Middle frontal gyrus (tissue), 1 donor: ENCODE measurements at regions not wholly inside any gene's neighbourhood (a gene's known extent, or its start where the extent isn't known, plus 50 kb on each side); places are given as distances from the start of the nearest gene placed in this dataset.
"Not testable (repeated sequence)": the region's sequence is repeated elsewhere in the genome, so short reads cannot be mapped to it uniquely, and the experiment has no call there.

ENCODE experiments used
- DNase-seq: peaks from one replicate; pipeline ENCODE4 v3.0.0-alpha.2; 2015; ENCODE audit warnings: low spot score; ENCODE audit errors: extremely low spot score

DNA sequence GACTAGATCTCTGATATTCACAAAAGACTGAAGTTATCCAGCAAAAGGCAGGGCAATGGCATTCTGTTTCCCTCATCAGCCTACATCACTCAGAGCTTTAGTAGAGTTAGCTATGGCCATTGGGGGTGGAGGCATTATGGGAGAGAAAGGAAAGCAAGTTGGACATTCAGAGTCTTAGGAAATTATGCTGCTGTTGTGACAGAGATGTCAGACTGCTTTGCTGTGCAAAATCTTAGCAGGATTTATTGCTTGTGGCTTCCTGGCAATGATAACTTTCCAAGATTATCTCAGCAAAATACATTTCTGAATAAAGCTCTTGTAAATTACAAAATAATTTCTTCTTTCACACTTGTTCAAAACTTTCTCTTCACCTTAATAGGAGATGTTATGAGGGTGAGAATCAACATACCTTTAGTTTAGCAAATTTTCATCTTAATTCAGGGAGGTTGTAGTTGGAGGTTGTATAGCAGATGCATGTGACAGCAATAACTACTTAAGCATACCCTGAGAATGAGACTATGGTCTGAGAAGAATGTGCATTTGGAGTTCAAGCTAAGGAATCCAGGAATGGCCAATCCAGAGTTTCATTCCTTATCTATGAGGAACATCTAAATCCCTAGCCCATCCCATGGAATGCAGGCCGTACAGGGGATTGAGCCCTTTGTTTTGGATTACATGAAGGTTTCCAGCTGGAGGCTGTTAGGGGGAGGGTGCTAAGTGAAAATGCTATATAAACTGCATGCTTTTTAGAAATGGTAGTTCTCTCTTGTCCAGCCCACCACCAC, 179.8 kb downstream of the HAO1 start:
- DNase-seq: no peak

DNA sequence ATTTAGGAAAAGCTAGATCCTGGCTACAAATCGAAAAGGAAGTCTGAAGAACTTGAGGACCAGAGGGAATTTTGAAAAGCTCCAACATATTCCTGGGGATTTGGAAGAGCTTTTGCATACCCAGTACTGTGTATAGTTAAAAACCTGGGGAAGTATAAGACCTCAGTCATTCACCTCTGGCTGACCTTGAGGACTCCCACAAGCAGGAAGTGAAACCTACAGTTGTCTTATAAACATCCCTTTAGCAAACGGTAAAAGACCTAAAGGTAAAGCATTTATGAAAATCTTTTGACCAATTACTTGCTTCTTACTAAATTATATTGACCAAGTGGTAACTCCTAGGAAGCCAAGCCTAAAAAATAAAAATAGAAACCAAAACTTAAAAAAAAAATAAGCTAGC, 175.0 kb downstream of the HAO1 start:
- no peak for DNase-seq

DNA sequence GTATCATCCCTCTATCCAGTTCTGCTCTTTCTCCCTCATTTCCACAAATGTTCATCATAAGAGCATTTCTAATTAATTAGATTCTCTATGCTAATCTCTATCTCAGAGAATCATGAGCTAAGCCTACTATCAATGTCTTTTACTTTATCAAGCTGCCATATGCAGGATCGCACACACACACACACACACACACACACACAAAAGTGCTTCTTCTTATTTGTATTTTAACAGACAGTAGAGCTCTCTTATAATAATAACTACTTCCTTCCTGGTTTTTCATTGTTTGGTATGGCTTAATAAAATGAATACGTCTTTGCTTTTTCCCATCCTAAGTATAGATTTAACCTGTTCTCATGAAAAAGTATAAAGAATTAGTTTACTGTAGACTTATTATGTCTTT, 170.2 kb downstream of the HAO1 start:
- no peak for DNase-seq

DNA sequence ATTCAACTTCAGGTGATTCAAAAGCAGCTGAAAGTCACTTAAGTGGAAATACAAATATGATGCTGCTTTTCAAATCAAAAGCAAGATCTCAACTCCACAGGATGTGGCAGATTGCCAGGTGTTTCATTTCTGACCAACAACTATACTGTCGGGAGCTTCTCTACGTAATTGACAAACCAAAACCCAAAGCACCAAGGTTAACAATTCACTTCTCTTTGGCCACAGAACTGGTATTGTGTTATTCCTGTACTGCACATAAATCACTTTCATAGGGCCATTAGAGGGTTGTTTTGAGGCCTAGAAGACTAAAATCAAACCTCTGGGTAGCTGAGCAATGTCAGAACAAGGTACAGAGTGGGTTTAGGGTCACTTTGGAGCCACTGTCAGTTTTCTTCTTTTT, 169.7 kb downstream of the HAO1 start:
- DNase-seq: no peak

DNA sequence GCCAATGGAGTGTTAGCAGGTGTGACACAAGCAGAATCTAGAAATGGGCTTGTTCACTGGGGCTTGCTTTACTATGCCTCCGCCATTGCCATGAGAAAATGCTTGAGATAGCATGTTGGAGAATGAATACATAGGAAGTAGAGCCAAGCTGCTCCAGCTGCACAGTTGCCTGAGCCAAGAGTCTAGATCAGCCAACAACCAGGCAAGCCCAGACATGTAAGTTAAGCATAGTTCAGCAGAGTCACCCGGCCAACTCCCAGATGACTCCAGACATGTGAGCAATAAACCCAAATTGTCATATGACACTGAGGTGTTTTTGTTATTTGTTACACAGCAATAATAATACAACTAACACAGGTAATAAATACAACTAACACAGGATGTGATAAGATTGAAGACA, 167.9 kb downstream of the HAO1 start:
- no peak for DNase-seq

DNA sequence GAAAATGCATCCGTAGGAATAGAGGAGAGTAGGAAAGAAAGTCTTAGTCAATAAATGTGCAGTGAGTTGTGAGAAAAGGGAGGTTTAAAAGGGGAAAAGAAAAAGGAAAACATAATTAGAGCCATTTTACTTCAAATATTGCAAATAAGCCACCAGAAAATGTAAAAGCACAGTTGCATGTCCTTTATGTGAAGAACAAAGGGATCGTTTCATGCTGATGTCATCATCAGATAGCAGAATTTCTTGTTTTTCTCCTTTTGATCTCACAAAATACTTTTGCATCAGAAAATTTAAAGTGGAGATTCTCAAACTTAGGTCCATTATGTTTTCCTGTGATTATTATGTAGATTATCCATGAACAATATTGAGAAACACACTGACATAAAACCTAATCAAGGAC, 166.7 kb downstream of the HAO1 start:
- DNase-seq: no peak

DNA sequence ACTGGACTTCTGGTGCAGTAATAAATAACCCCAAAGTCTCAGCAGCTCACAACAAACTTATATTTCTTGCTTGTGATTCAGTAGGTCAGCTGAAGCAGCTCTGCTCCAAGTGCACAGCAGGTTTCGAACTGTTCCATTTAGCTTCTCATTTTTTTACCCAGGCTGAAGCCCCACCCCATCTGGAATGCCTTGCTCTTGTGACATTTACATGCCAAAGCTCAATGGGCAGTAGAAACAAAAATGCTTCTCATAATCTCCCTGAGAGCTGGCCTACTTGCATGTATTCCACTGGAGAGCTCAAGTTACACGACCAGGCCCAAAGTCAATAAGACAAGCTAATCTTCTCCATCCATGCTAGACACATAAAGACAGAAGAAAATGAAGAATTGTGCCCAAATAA, 165.2 kb downstream of the HAO1 start:
- no peak for DNase-seq

DNA sequence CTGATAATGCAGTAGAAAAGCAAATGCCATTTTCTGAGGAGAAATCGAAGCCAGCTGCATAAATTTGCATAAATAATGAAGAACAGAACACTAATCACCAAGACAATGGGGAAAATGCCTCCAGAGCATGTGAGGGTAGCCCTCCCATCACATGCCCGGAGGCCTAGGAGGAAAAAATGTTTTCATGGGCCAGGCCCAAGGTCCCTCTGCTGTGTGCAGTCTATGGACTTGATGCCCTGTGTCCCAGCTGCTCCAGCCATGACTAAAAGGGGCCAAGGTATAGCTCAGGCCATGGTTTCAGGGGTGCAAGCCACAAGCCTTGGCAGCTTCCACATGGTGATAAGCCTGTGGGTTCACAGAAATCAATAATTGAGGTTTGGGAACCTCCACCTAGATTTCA, 164.1 kb downstream of the HAO1 start:
- DNase-seq: no peak

DNA sequence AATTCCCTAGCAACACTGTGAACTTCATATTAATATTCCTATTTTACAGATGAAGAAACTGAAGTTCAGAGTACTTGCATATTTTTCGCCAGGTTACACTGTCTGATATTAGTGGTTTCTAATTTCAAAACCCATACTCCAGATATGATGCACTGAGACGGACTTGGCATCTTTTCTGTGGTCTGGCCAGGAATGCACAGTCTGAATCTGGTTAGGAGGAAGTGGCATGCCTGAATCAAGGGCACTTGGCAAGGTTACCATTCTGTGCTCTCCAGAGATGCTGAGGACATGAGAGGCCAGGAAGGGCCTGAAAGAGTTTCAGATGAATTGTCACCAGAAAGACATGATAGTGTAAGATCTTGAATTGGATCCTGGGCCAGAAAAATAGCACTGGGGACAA, 150.1 kb downstream of the HAO1 start:
- DNase-seq: no peak

DNA sequence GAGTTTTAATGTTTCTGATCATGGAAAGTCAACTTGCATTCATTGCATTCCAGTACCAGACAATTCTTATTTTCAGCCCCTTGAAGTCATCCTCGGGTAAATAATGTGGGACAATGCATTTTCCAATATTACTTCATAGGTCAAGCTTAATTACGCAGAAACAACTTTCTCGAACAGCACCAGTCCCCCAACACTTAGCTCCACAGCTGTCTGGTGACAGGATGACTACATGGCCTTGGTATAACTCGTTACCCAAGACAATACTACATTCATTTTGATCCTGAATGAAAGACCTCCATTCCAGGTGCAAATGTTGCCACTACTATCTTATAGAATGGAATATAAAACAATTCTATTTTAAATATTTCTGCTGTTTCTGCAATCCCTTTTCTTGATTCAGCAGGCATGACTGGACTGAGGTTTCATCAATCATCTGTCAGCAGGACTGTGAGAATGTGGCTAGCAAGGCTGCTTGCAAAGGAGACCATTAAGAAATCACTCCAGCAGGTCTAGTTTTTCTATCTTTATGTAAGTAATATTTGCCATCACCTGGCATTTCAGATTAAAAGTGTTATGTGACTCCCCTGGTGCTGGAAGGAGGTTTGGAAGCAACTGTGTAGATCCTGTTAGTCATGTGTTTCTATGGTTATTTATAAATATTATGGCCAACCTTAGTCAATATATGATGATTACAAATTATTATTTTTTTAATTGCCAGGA, 147.9 kb downstream of the HAO1 start:
- DNase-seq: no peak

DNA sequence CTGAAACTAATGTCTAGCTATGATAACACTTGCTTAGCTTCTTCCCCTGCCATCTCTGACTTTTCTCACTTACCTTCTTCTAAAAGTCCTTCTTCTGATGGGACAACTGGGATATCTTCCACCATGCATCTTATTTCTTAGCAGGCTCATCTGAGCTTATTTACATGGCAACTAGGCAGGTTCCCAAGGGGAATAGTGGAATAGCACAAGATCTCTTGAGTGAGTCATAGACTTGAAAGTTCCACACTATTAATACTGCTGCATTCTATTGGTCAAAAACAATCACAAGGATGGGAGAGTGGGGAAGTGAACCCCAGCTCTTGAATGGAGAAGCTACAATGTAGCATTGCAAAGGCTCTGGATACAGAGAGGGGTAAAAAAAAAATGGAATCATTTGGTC, 142.1 kb downstream of the HAO1 start:
- DNase-seq: no peak

DNA sequence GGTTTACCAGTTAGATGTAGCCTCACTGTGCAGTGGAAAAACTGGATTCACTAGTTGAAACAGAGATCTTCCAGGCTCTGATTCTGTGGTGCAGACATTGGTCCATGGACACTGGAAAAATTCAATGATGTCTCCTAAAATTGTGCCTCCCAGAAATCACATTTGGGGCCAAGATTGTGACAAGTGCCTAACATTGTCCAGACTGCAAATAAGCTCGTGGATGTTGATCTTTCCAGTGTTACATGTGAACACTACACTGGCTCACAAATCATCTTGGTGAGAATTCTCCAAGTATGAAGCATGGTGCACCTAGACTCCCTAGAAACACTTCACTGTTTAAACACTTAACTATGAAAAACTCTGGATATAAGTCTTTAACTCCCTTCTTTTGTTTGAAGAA, 140.4 kb downstream of the HAO1 start:
- DNase-seq: no peak

DNA sequence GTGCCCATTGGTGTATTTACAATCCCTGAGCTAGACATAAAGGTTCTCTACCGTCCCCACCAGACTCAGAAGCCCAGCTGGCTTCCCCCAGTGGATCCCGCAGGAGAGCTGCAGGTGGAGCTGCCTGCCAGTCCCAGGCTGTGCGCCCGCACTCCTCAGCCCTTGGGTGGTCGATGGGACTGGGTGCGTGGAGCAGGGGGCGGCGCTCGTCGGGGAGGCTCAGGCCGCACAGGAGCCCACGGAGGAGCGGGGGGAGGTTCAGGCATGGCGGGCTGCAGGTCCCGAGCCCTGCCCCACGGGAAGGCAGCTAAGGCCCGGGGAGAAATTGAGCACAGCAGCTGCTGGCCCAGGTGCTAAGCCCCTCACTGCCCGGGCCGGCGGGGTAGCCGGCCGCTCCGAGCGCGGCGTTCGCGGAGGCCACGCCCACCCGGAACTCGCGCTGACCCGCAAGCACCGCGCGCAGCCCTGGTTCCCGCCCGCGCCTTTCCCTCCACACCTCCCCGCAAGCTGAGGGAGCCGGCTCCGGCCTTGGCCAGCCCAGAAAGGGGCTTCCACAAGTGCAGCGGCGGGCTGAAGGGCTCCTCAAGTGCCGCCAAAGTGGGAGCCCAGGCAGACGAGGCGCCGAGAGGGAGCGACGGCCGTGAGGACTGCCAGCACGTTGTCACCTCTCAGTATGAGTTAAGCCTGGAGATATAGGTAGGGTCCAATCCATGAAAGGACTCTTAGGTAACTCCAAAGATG, 136.7 kb downstream of the HAO1 start:
- not testable (repeated sequence) for DNase-seq

DNA sequence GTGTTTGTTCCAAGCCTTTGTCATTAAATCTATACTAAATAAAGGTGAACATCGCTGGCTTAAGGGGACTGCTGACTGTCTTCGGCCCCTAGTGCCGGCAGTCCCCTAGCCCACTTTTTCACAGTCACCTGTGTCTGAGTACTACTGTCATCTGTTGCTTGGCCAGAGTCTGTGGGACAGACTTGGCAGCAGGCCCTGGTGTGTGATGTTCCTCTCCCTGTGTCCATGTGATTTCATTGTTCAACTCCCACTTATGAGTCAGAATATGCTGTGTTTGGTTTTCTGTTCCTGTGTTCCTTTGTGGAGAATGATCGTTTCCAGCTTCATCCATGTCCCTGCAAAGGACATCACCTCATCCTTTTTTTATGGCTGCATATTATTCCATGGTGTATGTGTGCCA, 133.4 kb downstream of the HAO1 start:
- DNase-seq: no peak

DNA sequence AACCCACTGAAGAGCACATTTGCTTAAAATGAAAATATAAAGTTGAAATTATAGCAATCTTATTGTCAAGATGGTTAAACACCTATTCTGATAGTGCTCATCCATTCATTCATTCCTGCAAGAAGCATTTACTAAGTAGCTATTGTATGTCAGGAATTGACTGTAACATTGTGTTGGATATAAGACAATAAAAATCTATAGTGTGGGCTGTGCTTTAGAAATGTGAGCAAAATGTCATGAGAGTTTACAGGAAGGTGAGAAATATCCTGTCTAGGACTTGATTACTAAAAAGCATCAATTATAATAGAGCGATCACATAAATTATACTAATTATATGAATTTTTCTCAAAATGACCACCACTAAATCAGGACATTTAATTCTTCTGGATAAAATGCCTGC, 123.0 kb downstream of the HAO1 start:
- no peak for DNase-seq

DNA sequence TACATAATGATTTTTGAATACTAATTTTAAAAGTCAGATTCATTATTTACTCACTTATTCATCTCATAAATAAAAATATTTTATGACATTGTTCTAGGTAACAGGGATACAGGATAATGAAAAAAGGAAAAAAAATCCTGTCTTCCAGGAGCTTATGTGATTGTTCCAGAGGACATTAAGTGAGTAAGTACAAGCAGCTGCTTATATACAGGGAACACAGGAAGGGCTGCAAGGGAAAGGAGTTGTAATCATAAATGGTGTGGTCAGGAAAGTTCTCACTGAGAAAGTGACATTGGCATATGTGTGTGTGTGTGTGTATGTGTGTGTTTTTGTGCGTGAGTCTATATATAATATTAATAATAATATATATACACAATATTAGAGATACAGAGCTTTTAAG, 121.8 kb downstream of the HAO1 start:
- no peak for DNase-seq

DNA sequence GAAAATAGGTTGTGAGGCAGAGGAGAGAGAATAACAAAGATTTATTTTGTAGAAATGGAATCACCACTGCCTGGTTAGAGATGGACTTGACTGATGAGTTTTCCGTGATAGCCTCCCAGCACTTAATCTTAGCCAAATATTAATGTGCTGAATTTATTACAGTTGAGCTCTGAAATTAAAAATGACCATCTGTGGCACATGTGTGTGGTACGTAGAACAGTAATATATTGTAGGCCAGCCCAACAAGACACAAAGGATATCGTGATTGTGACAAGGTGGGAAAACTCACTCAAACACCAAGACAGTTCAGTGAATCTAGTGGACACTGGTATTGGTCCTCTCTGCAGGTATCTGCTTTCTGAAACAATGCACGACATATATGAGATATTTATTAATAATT, 119.4 kb downstream of the HAO1 start:
- no peak for DNase-seq

DNA sequence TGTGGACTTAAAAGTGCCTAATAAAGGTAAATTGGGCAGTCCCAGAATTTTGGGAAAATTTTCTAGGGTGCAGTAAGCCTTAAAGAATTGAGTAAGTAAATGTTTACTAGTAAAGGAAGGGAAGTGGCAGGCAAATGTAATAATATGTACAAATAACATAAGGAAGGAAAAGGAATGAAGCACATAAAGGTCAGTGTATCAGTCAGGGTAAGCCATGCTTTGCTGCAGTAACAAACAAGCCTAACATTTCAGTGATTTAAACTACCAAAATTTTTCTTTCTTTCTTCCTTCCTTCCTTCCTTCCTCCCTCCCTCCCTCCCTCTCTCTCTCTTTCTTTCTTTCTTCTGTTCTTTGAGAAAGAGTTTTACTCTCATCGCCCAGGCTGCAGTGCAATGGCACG, 117.5 kb downstream of the HAO1 start:
- no peak for DNase-seq

DNA sequence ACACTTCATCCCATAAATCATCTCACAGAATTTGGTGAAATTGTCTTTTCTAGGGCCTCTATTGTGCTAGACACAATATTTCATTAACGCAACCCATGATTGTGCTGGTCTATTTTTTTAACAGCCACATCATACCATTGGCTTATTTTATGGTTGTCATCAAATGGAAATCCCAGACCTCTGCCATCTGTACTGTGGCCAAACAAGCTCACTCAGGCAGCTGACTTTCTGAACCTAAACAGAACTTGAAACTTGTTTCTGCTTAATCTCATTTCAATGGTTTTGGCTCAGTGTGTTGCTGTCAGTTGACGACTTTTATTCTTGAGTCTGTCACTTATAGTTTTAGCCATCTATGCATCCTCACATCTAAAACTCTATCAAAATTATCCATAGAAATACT, 111.8 kb downstream of the HAO1 start:
- DNase-seq: no peak

DNA sequence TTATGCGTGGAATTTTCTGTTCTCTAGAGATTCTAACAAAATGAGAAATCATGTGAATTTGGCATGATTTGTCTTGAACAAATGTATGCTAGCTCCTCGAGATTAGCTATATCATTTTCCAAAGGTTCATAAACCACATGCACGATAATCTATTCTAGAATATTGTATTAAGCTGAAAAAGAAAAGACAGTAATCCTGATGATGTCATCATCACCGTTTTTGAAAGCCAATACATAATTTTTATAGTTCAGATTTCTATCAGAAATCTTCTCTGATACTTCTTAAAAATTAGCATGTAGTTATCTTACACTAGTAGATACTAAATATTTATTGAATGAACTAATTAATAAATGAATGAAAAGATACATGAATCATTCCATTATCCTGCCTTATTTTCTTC, 111.2 kb downstream of the HAO1 start:
- DNase-seq: no peak

DNA sequence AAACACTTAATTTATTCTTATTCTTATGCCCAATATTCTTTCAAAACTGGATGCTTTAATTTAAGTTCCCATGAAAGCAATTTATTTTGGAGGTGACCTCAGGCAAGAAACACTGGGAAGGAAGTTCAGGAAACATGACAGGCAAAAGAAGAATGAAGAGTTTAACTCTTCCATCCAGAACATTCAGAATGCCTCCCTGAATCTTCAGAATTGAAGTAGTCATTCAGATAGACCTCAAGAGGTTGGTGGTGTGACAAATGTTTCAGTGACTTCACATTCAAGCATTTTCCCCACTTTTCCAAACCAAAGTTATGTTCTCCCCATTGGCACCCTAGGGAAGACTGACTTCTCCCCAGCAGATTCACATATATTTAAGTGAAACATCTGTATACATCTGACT, 110.5 kb downstream of the HAO1 start:
- no peak for DNase-seq
